HCT116 (cell line): ENCODE measurements at regions not wholly inside any gene's neighbourhood (a gene's known extent, or its start where the extent isn't known, plus 50 kb on each side); places are given as distances from the start of the nearest gene placed in this dataset.

Experiments used
- ATAC-seq: fragments of 200-7000 bp; cut with Tn5 transposase; 2 replicates; pipeline ENCODE4 v1.9.1; 2020; ENCODE audit warnings: mild to moderate bottlenecking, moderate library complexity
- BruUV-seq: library from RNA; stranded (reverse); fragments of 400-500 nt; replicated peaks from 2 replicates; lab custom pipeline; 2021; lab: Mats Ljungman, UMichigan
- CTCF ChIA-PET: fragments of 300-600 bp; sonication (Branson Sonifier 250); formaldehyde crosslinking; loops from one replicate; lab custom pipeline; 2021; ENCODE audit warnings: antibody characterized with exemption; lab: Charles Lee
- POLR2A ChIA-PET: fragments of 300-600, 350-600 bp; sonication (Branson Sonifier 250); formaldehyde crosslinking; loops from one replicate; lab custom pipeline; 2021; ENCODE audit warnings: antibody characterized with exemption; lab: Charles Lee
- RAD21 ChIA-PET, 2 experiments: fragments of 300-600 bp; sonication (Branson Sonifier 250); formaldehyde crosslinking; loops; one replicate each; lab custom pipeline; 2023; ENCODE audit warnings: low total read pairs in 2 of 2; ENCODE audit not compliant: uncharacterized antibody in 2 of 2, unreplicated experiment in 2 of 2, low non-redundant PET in 1 of 2; lab: Charles Lee
- DNase-seq: peaks from one replicate; pipeline ENCODE4 v3.0.0-alpha.2; 2010; ENCODE audit warnings: low read depth, low spot score
- H2AFZ ChIP-seq: fragments of 200-600 bp; shearing (Covaris generic), sonication (generic); 2 replicates; pipeline ENCODE4 v1.6.1; 2017; ENCODE audit warnings: low read depth, mixed run types, mixed read lengths, antibody characterized with exemption, low read length; ENCODE audit not compliant: poor library complexity, severe bottlenecking
- H3K27ac ChIP-seq: 2 replicates; pipeline ENCODE4 v1.5.1; 2012; ENCODE audit warnings: low read depth, low read length
- H3K27me3 ChIP-seq: fragments of 200-600 bp; sonication (generic); 2 replicates; pipeline ENCODE4 v1.6.1; 2016; ENCODE audit warnings: mixed run types, low read length, mixed read lengths; ENCODE audit not compliant: insufficient read depth
- H3K36me3 ChIP-seq, 2 experiments: fragments of 200-500 bp in 1 of 2; fragments of 200-600 bp in 1 of 2; sonication (Bioruptor generic) in 1 of 2; sonication (generic) in 1 of 2; 2 replicates each; pipeline versions ENCODE4 v1.5.1 to v1.6.1; 2014 to 2016; ENCODE audit warnings: low read length in 2 of 2, inconsistent platforms in 1 of 2, mixed read lengths in 1 of 2, mixed run types in 1 of 2; ENCODE audit not compliant: insufficient read depth in 2 of 2, control insufficient read depth in 1 of 2
- H3K4me1 ChIP-seq, 2 experiments: fragments of 200-600 bp in 1 of 2; sonication (generic) in 1 of 2; 2 replicates each; pipeline versions ENCODE4 v1.5.1 to v1.6.1; 2012 to 2017; ENCODE audit warnings: low read length in 2 of 2, inconsistent platforms in 1 of 2, mild to moderate bottlenecking in 1 of 2, mixed read lengths in 1 of 2, mixed run types in 1 of 2, moderate library complexity in 1 of 2; ENCODE audit not compliant: insufficient read depth in 2 of 2, control insufficient read depth in 1 of 2
- H3K4me2 ChIP-seq: fragments of 200-600 bp; sonication (generic); 2 replicates; pipeline ENCODE4 v1.6.1; 2017; ENCODE audit warnings: mixed run types, low read length, mixed read lengths
- H3K4me3 ChIP-seq, 2 experiments: fragments of 200-600 bp in 1 of 2; sonication (generic) in 1 of 2; replicated peaks in 1 of 2; 2 replicates each; pipeline ENCODE4 v1.5.1; 2011 to 2016; ENCODE audit warnings: low read length in 2 of 2, control low read depth in 1 of 2, low read depth in 1 of 2, mild to moderate bottlenecking in 1 of 2, mixed read lengths in 1 of 2, mixed run types in 1 of 2
- H3K79me2 ChIP-seq: fragments of 200-600 bp; sonication (generic); 2 replicates; pipeline ENCODE4 v1.6.1; 2017; ENCODE audit warnings: mild to moderate bottlenecking, mixed run types, low read length, moderate library complexity, mixed read lengths; ENCODE audit not compliant: insufficient read depth
- H3K9ac ChIP-seq: fragments of 200-600 bp; sonication (generic); 2 replicates; pipeline ENCODE4 v1.6.1; 2016; ENCODE audit warnings: low read length, mixed read lengths
- H3K9me2 ChIP-seq: fragments of 200-600 bp; sonication (generic), shearing (Covaris generic); 2 replicates; pipeline ENCODE4 v1.6.1; 2017; ENCODE audit warnings: mixed run types, mild to moderate bottlenecking, moderate library complexity; ENCODE audit not compliant: insufficient read depth
- H3K9me3 ChIP-seq, 2 experiments: fragments of 200-500 bp in 1 of 2; fragments of 200-600 bp in 1 of 2; sonication (Bioruptor generic) in 1 of 2; sonication (generic) in 1 of 2; 2 replicates each; pipeline ENCODE4 v1.6.1; 2014 to 2017; ENCODE audit warnings: low read length in 2 of 2, mixed read lengths in 2 of 2, inconsistent platforms in 1 of 2, low read depth in 1 of 2, mild to moderate bottlenecking in 1 of 2, mixed run types in 1 of 2, moderate library complexity in 1 of 2; ENCODE audit not compliant: control insufficient read depth in 1 of 2, insufficient read depth in 1 of 2
- H4K20me1 ChIP-seq: fragments of 200-600 bp; sonication (generic), shearing (Covaris generic); 2 replicates; pipeline ENCODE4 v1.6.1; 2017; ENCODE audit warnings: mixed run types, mild to moderate bottlenecking, moderate library complexity; ENCODE audit not compliant: insufficient read depth
- CBX3 ChIP-seq: IDR thresholded peaks from 2 replicates; pipeline ENCODE4 v1.6.1; 2012; ENCODE audit warnings: low read depth
- EGR1 ChIP-seq: IDR thresholded peaks from 2 replicates; pipeline ENCODE4 v1.6.1; 2012; ENCODE audit warnings: low read depth
- SP1 ChIP-seq: IDR thresholded peaks from 2 replicates; pipeline ENCODE4 v1.6.1; 2012; ENCODE audit warnings: low read depth
- TCF7L2 ChIP-seq: IDR thresholded peaks from 2 replicates; pipeline ENCODE4 v1.7.0; 2011; ENCODE audit warnings: borderline replicate concordance, inconsistent platforms; ENCODE audit not compliant: insufficient read depth, insufficient read length; ENCODE audit errors: extremely low read depth
- ZNF274 ChIP-seq: fragments of 200-500 bp; sonication (Bioruptor generic); IDR thresholded peaks from 2 replicates; pipeline ENCODE4 v1.6.1; 2014; ENCODE audit warnings: mild to moderate bottlenecking, low read depth, low read length, inconsistent platforms
- intact Hi-C: fragments of 100-400 bp; cut with micrococcal nuclease; formaldehyde crosslinking; loops from 2 replicates; pipeline ENCODE4 v1.10.0; 2022
- TF ChIP-seq, protein P1 (sequence below): IDR thresholded peaks from 2 replicates; pipeline ENCODE4 v1.6.1; 2012

GRCh38 chr12:47553266-47553665, 152.6 kb downstream of the RPAP3 start:
- no peak overlapping the region for H3K27ac ChIP-seq
- intact Hi-C loops = no loop called here
- H3K4me2 ChIP-seq = no peak overlapping the region
- no peaks in the 10 kb centered on the region for H3K27me3 ChIP-seq
- POLR2A ChIA-PET = no interaction called here
- no peaks in the 10 kb centered on the region for H4K20me1 ChIP-seq
- H3K79me2 ChIP-seq = no peaks in the 10 kb centered on the region
- no TSS peak for BruUV-seq
- ATAC-seq (no peak), DNase-seq (no peak)
- H3K4me3 ChIP-seq = no peak overlapping the region
- CTCF ChIA-PET = no interaction called here
- no peaks in the 10 kb centered on the region for H3K36me3 ChIP-seq
- H3K4me1 ChIP-seq = no peaks in the 10 kb centered on the region
- TF ChIP-seq CBX3 (peak; percentile 75), SP1 (no peak)
- no peak overlapping the region for H2AFZ ChIP-seq
- H3K9me3 ChIP-seq = peaks cover 10 to 25% of the 10 kb centered on the region in 2 experiments; a peak in 3 of 4 replicates
- H3K9me2 ChIP-seq = no peaks in the 10 kb centered on the region
- RAD21 ChIA-PET = no interaction called here
- H3K9ac ChIP-seq = no peak overlapping the region

- Histone ChIP-seq H3K36me3 (no peaks in the 10 kb centered on the region), H3K4me2 (no peak overlapping the region), H3K4me3 (no peak overlapping the region), H3K9ac (no peak overlapping the region), H2AFZ (no peak overlapping the region), H3K27me3 (no peaks in the 10 kb centered on the region), H3K9me3 (peaks cover 10 to 25% of the 10 kb centered on the region in 2 experiments; a peak in 3 of 4 replicates), H3K27ac (no peak overlapping the region), H4K20me1 (no peaks in the 10 kb centered on the region), H3K4me1 (no peaks in the 10 kb centered on the region), H3K9me2 (no peaks in the 10 kb centered on the region), H3K79me2 (no peaks in the 10 kb centered on the region)
- ATAC-seq = no peak
- TF ChIP-seq, protein P1, sequence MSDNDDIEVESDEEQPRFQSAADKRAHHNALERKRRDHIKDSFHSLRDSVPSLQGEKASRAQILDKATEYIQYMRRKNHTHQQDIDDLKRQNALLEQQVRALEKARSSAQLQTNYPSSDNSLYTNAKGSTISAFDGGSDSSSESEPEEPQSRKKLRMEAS = no peak
- TF ChIP-seq TCF7L2 (no peak), SP1 (no peak), ZNF274 (no peak), EGR1 (no peak)
- RAD21 ChIA-PET = no interaction called here
- POLR2A ChIA-PET = no interaction called here
- no peak for DNase-seq
- CTCF ChIA-PET = no interaction called here
- no TSS peak for BruUV-seq
- intact Hi-C loops = no loop called here
These were observed 154.4 kb downstream of the RPAP3 start for GRCh38 chr12:47551426-47551851.
